ENCODE measurements at regions not wholly inside any gene's neighbourhood (a gene's known extent, or its start where the extent isn't known, plus 50 kb on each side); places are given as distances from the start of the nearest gene placed in this dataset.

DNA sequence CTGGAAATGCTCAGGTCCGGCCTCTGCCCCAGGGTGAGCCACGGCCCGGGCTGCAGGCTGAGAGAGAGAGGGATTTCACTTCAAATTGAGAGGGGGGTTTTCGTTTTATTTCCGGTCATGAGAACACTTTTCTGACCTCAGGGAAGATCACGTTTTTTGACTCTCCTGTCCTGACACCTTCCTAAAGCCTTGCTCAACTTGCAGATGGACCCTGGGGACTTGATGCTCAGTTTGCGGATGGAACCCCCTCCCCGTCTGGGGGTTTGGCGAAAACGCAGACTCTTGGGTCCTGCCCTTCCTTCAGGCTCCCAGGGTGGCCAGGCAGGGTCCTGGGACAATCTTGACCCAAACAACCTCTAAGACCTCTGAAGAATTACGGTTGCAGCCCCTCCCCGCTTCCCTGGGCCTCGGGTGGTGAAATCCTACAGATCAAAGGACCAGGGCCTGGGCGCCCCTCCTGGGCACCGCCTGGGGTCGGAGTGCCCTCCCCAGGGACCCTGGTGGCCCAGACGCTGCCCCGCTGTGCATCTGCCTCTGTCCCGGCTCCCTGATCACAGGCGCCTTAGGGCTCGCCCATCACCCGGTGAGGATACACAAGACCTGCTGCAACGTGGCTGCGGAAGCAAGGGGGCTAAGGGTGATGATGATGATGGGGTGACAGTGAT lies 148.2 kb downstream of the ERMARD start:
- 74% methylated on average over 12 of the region's 24 CpGs for WGBS (ENCODE audit: low lambda C conversion rate)
- Histone ChIP-seq H3K27me3 (ENCODE audit: insufficient read depth) (no peaks in the 10 kb centered on the region), H3F3A (replicated peaks; ENCODE audit: insufficient read depth) (no peaks in the 10 kb centered on the region), H3K79me2 (ENCODE audit: insufficient read depth) (no peaks in the 10 kb centered on the region), H2AFZ (ENCODE audit: low read depth) (no peak overlapping the region), H3K9me2 (no peaks in the 10 kb centered on the region), H4K20me1 (ENCODE audit: insufficient read depth) (no peaks in the 10 kb centered on the region), H3K9ac (no peak overlapping the region), H3K27ac (ENCODE audit: low read depth in 2 of 2, low read length in 1 of 2) (no peak overlapping the region), H3K4me3 (ENCODE audit: low read depth in 2 of 2, low read length in 1 of 2) (no peak overlapping the region), H3K4me2 (no peak overlapping the region), H3K4me1 (ENCODE audit: control insufficient read depth in 1 of 2, insufficient read depth in 2 of 2, low read depth in 1 of 2, low read length in 1 of 2) (no peaks in the 10 kb centered on the region), H3K36me3 (replicated peaks in 1 of 2; ENCODE audit: control insufficient read depth in 1 of 2, insufficient read depth in 2 of 2, low read length in 1 of 2) (no peaks in the 10 kb centered on the region), H3K9me3 (no peaks in the 10 kb centered on the region)
- TF ChIP-seq, protein P1, sequence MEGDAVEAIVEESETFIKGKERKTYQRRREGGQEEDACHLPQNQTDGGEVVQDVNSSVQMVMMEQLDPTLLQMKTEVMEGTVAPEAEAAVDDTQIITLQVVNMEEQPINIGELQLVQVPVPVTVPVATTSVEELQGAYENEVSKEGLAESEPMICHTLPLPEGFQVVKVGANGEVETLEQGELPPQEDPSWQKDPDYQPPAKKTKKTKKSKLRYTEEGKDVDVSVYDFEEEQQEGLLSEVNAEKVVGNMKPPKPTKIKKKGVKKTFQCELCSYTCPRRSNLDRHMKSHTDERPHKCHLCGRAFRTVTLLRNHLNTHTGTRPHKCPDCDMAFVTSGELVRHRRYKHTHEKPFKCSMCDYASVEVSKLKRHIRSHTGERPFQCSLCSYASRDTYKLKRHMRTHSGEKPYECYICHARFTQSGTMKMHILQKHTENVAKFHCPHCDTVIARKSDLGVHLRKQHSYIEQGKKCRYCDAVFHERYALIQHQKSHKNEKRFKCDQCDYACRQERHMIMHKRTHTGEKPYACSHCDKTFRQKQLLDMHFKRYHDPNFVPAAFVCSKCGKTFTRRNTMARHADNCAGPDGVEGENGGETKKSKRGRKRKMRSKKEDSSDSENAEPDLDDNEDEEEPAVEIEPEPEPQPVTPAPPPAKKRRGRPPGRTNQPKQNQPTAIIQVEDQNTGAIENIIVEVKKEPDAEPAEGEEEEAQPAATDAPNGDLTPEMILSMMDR (IDR thresholded peaks at IDR 0.05) = no peak
- no peak for TF ChIP-seq ELF1 (IDR thresholded peaks at IDR 0.05)
- no peak for TF ChIP-seq FOSL2 (IDR thresholded peaks at IDR 0.05; ENCODE audit: borderline replicate concordance, low read depth)
- TF ChIP-seq RXRA (IDR thresholded peaks at IDR 0.05; ENCODE audit: borderline replicate concordance, low read depth) = no peak
- no peak for TF ChIP-seq TEAD4 (IDR thresholded peaks at IDR 0.05; ENCODE audit: borderline replicate concordance, insufficient read depth)
- TF ChIP-seq TCF12 (IDR thresholded peaks at IDR 0.05) = no peak
- TF ChIP-seq GABPA (IDR thresholded peaks at IDR 0.05; ENCODE audit: low read depth) = no peak
- TF ChIP-seq FOXJ3 (CRISPR knock-in tag; IDR thresholded peaks at IDR 0.05) = no peak
- TF ChIP-seq, protein P2, sequence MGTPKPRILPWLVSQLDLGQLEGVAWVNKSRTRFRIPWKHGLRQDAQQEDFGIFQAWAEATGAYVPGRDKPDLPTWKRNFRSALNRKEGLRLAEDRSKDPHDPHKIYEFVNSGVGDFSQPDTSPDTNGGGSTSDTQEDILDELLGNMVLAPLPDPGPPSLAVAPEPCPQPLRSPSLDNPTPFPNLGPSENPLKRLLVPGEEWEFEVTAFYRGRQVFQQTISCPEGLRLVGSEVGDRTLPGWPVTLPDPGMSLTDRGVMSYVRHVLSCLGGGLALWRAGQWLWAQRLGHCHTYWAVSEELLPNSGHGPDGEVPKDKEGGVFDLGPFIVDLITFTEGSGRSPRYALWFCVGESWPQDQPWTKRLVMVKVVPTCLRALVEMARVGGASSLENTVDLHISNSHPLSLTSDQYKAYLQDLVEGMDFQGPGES (IDR thresholded peaks at IDR 0.05; ENCODE audit: low read depth, low read length) = no peak
- TF ChIP-seq TAF1 (IDR thresholded peaks at IDR 0.05; ENCODE audit: borderline replicate concordance, low read depth, low read length) = no peak
- TF ChIP-seq, protein P3, sequence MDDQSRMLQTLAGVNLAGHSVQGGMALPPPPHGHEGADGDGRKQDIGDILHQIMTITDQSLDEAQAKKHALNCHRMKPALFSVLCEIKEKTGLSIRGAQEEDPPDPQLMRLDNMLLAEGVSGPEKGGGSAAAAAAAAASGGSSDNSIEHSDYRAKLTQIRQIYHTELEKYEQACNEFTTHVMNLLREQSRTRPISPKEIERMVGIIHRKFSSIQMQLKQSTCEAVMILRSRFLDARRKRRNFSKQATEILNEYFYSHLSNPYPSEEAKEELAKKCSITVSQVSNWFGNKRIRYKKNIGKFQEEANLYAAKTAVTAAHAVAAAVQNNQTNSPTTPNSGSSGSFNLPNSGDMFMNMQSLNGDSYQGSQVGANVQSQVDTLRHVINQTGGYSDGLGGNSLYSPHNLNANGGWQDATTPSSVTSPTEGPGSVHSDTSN (IDR thresholded peaks at IDR 0.05) = no peak
- TF ChIP-seq, protein P4, sequence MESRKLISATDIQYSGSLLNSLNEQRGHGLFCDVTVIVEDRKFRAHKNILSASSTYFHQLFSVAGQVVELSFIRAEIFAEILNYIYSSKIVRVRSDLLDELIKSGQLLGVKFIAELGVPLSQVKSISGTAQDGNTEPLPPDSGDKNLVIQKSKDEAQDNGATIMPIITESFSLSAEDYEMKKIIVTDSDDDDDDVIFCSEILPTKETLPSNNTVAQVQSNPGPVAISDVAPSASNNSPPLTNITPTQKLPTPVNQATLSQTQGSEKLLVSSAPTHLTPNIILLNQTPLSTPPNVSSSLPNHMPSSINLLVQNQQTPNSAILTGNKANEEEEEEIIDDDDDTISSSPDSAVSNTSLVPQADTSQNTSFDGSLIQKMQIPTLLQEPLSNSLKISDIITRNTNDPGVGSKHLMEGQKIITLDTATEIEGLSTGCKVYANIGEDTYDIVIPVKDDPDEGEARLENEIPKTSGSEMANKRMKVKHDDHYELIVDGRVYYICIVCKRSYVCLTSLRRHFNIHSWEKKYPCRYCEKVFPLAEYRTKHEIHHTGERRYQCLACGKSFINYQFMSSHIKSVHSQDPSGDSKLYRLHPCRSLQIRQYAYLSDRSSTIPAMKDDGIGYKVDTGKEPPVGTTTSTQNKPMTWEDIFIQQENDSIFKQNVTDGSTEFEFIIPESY (IDR thresholded peaks at IDR 0.05; ENCODE audit: borderline replicate concordance, low read depth) = no peak
- no peak for TF ChIP-seq FOXM1 (IDR thresholded peaks at IDR 0.05; ENCODE audit: low read depth)
- ChIA-PET POLR2A (no interaction called here), CTCF (no interaction called here)
- DNase-seq = no peak

Data from SK-N-SH (cell line).